NCI-H1694 (cell line): ENCODE measurements at regions not wholly inside any gene's neighbourhood (a gene's known extent, or its start where the extent isn't known, plus 50 kb on each side); places are given as distances from the start of the nearest gene placed in this dataset.

Experiments used
- DNase-seq: peaks from one replicate; lab custom pipeline; 2025; lab: John Stamatoyannopoulos, UW

GRCh38 chr2:74735009-74735408, 81.0 kb downstream of the SEMA4F start:
- DNase-seq: no peak

GRCh38 chr2:74735564-74735963, 81.5 kb downstream of the SEMA4F start:
- DNase-seq: no peak

GRCh38 chr2:74736589-74736988, 82.5 kb downstream of the SEMA4F start:
- no peak for DNase-seq

GRCh38 chr2:74738586-74738985, 84.5 kb downstream of the SEMA4F start:
- DNase-seq: no peak

- DNase-seq: no peak
Measured at GRCh38 chr2:74739129-74739528, 85.1 kb downstream of the SEMA4F start.

- no peak for DNase-seq
Measured at GRCh38 chr2:74739733-74740241, 85.7 kb downstream of the SEMA4F start.

- DNase-seq: no peak
Measured at GRCh38 chr2:74740395-74740740, 86.3 kb downstream of the SEMA4F start.

GRCh38 chr2:74740741-74741431, 86.8 kb downstream of the SEMA4F start:
- no peak for DNase-seq

GRCh38 chr2:74741629-74742028, 87.6 kb downstream of the SEMA4F start:
- DNase-seq: no peak

- DNase-seq: no peak
Measured at GRCh38 chr2:74742471-74742870, 88.4 kb downstream of the SEMA4F start.

- DNase-seq: no peak
Measured at GRCh38 chr2:74743039-74743438, 89.0 kb downstream of the SEMA4F start.

GRCh38 chr2:74743778-74744177, 89.7 kb downstream of the SEMA4F start:
- no peak for DNase-seq

- no peak for DNase-seq
Measured at GRCh38 chr2:74744731-74745515, 89.0 kb upstream of the HK2 start.

- DNase-seq: no peak
Measured at GRCh38 chr2:74745766-74746165, 88.2 kb upstream of the HK2 start.

- DNase-seq: no peak
Measured at GRCh38 chr2:74746480-74746879, 87.4 kb upstream of the HK2 start.

- DNase-seq: no peak
Measured at GRCh38 chr2:74747411-74748080, 86.4 kb upstream of the HK2 start.

- DNase-seq: no peak
Measured at GRCh38 chr2:74748665-74749064, 85.3 kb upstream of the HK2 start.

GRCh38 chr2:74749432-74749831, 84.5 kb upstream of the HK2 start:
- no peak for DNase-seq

GRCh38 chr2:74751981-74752851, 81.7 kb upstream of the HK2 start:
- DNase-seq: no peak

- no peak for DNase-seq
Measured at GRCh38 chr2:74755386-74755785, 78.5 kb upstream of the HK2 start.

GRCh38 chr2:74756356-74756890, 77.5 kb upstream of the HK2 start:
- DNase-seq: no peak

GRCh38 chr2:74759986-74760385, 73.9 kb upstream of the HK2 start:
- DNase-seq: no peak
